WERI-Rb-1 (cell line): ENCODE measurements at regions not wholly inside any gene's neighbourhood (a gene's known extent, or its start where the extent isn't known, plus 50 kb on each side); places are given as distances from the start of the nearest gene placed in this dataset.
A peak's percentile ranks its signal among the peaks of the same experiment; 100 is the strongest.

Experiments
- DNase-seq: peaks from one replicate; pipeline ENCODE4 v3.0.0-alpha.2; 2020
- H3K27ac ChIP-seq: fragments of 250-450 bp; sonication (Bioruptor Pico); 2 replicates; pipeline ENCODE4 v1.5.1; 2020; ENCODE audit warnings: mild to moderate bottlenecking, moderate library complexity
- H3K27me3 ChIP-seq: fragments of 250-450 bp; sonication (Bioruptor Pico); 2 replicates; pipeline ENCODE4 v1.5.1; 2021; ENCODE audit warnings: mild to moderate bottlenecking, low read depth, moderate library complexity; ENCODE audit not compliant: insufficient read depth, severe bottlenecking
- H3K36me3 ChIP-seq: fragments of 250-450 bp; sonication (Bioruptor Pico); 2 replicates; pipeline ENCODE4 v1.5.1; 2020; ENCODE audit warnings: mild to moderate bottlenecking, moderate library complexity
- H3K4me3 ChIP-seq: 2 replicates; pipeline ENCODE4 v1.5.1; 2011; ENCODE audit warnings: low read depth, mild to moderate bottlenecking, control low read depth, low read length
- H3K9me3 ChIP-seq: fragments of 250-450 bp; sonication (Bioruptor Pico); 2 replicates; pipeline ENCODE4 v1.5.1; 2021; ENCODE audit warnings: mild to moderate bottlenecking, moderate library complexity; ENCODE audit not compliant: severe bottlenecking
- CTCF ChIP-seq: IDR thresholded peaks from 2 replicates; pipeline ENCODE4 v1.5.1; 2011; ENCODE audit warnings: low read depth, mild to moderate bottlenecking, control low read depth, inconsistent platforms, low read length

- Histone ChIP-seq H3K27me3 (no peaks in the 10 kb centered on the region), H3K36me3 (no peaks in the 10 kb centered on the region)
- TF ChIP-seq CTCF = no peak
Measured at GRCh38 chr7:7108931-7109330, 73.4 kb upstream of the C1GALT1 start.

GRCh38 chr7:7109934-7110333 lies 72.4 kb upstream of the C1GALT1 start:
- Histone ChIP-seq H3K4me3 (no peak overlapping the region), H3K27me3 (no peaks in the 10 kb centered on the region), H3K36me3 (no peaks in the 10 kb centered on the region), H3K27ac (no peak overlapping the region), H3K9me3 (peaks cover 9% of the 10 kb centered on the region)
- DNase-seq = no peak
- TF ChIP-seq CTCF = no peak

More at GRCh38 chr7:7108931-7109330, 73.4 kb upstream of the C1GALT1 start:
- Histone ChIP-seq H3K27ac (no peak overlapping the region), H3K9me3 (peaks cover 9% of the 10 kb centered on the region), H3K4me3 (no peak overlapping the region)
- DNase-seq = no peak

- H3K27me3 ChIP-seq = no peaks in the 10 kb centered on the region
- no peaks in the 10 kb centered on the region for H3K36me3 ChIP-seq
- H3K4me3 ChIP-seq = no peak overlapping the region
- H3K9me3 ChIP-seq = peaks cover 9% of the 10 kb centered on the region
- no peak overlapping the region for H3K27ac ChIP-seq
- no peak for DNase-seq
- no peak for TF ChIP-seq CTCF
Measured at GRCh38 chr7:7110706-7111105, 71.6 kb upstream of the C1GALT1 start.

- Histone ChIP-seq H3K9me3 (peaks cover 9% of the 10 kb centered on the region), H3K4me3 (no peak overlapping the region), H3K27ac (no peak overlapping the region), H3K36me3 (no peaks in the 10 kb centered on the region), H3K27me3 (no peaks in the 10 kb centered on the region)
- no peak for TF ChIP-seq CTCF
- DNase-seq = no peak
Measured at GRCh38 chr7:7112868-7113267, 69.5 kb upstream of the C1GALT1 start.

- no peaks in the 10 kb centered on the region for H3K9me3 ChIP-seq
- peak overlapping the region; percentile 16; the same call in 1 of the 2 replicates for H3K27ac ChIP-seq
- H3K36me3 ChIP-seq = no peaks in the 10 kb centered on the region
- H3K27me3 ChIP-seq = no peaks in the 10 kb centered on the region
- TF ChIP-seq CTCF = no peak
- DNase-seq = no peak
- no peak overlapping the region for H3K4me3 ChIP-seq
Measured at GRCh38 chr7:7114575-7115291, 67.6 kb upstream of the C1GALT1 start.
